ENCODE measurements at regions not wholly inside any gene's neighbourhood (a gene's known extent, or its start where the extent isn't known, plus 50 kb on each side); places are given as distances from the start of the nearest gene placed in this dataset.

GRCh38 chr9:34884747-34885189, 73.3 kb upstream of the PHF24 start:
- TF ChIP-seq CTCF (IDR thresholded peaks at IDR 0.05; ENCODE audit: low read length), result no peak
- TF ChIP-seq EZH2phosphoT487 (IDR thresholded peaks at IDR 0.05; ENCODE audit: low read length), result no peak
